ENCODE measurements at regions not wholly inside any gene's neighbourhood (a gene's known extent, or its start where the extent isn't known, plus 50 kb on each side); places are given as distances from the start of the nearest gene placed in this dataset.

GRCh38 chr2:118246079-118246478, 157.8 kb downstream of the INSIG2 start:
- TF ChIP-seq ESRRA (CRISPR knock-in tag; IDR thresholded peaks at IDR 0.05; ENCODE audit: borderline replicate concordance) (no peak), KAT7 (CRISPR knock-in tag; IDR thresholded peaks at IDR 0.05; ENCODE audit: borderline replicate concordance) (no peak), ATF1 (CRISPR knock-in tag; IDR thresholded peaks at IDR 0.05) (no peak), IRF1 (CRISPR knock-in tag; IDR thresholded peaks at IDR 0.05) (no peak), ZSCAN18 (CRISPR knock-in tag; IDR thresholded peaks at IDR 0.05) (no peak), ETV6 (CRISPR knock-in tag; IDR thresholded peaks at IDR 0.05) (no peak), GABPB1 (CRISPR knock-in tag; IDR thresholded peaks at IDR 0.05) (no peak), MLX (CRISPR knock-in tag; IDR thresholded peaks at IDR 0.05) (no peak), ZNF423 (CRISPR knock-in tag; IDR thresholded peaks at IDR 0.05) (no peak), ZNF219 (CRISPR knock-in tag; IDR thresholded peaks at IDR 0.05; ENCODE audit: borderline replicate concordance) (no peak), NFATC4 (CRISPR knock-in tag; IDR thresholded peaks at IDR 0.05) (no peak), ZNF138 (CRISPR knock-in tag; conservative IDR thresholded peaks at IDR 0.05) (no peak)
- H3K27me3 Mint-ChIP-seq (ENCODE audit: low read depth): peaks cover 3% of the 10 kb centered on the region; the same call in 1 of the 2 replicates
- H3K4me3 Mint-ChIP-seq: no peak overlapping the region
- no peak for DNase-seq (ENCODE audit: low spot score)
- peaks cover 7% of the 10 kb centered on the region for H3K4me1 Mint-ChIP-seq
- no peak overlapping the region for H3K27ac Mint-ChIP-seq
- ChIA-PET CTCF (no interaction called here), POLR2A (no interaction called here)
- no peaks in the 10 kb centered on the region for H3K9me3 Mint-ChIP-seq
- no peaks in the 10 kb centered on the region for H3K36me3 Mint-ChIP-seq
- ATAC-seq: no peak

DNA sequence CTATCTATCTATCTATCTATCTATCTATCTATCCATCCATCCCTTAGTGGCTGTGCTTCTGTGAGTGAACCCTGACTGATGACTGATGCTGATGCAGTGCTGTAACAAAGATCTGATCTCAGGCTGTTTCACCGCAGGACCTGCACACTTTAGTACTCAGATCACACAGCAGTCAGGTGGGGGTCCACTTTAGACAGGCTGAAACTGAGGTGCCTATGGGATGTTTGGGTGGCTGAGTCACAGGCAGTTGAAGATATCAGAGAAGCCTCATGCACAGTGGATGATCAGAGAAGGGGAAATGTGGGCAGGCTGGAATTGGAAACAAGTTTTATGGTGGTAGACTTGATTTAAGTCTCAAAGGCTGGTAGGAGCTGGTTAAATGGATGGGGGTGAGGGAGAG, 156.4 kb downstream of the INSIG2 start:
- peaks cover 7% of the 10 kb centered on the region for H3K4me1 Mint-ChIP-seq
- H3K9me3 Mint-ChIP-seq: peaks cover 4% of the 10 kb centered on the region
- ATAC-seq: no peak
- ChIA-PET CTCF (no interaction called here), POLR2A (no interaction called here)
- no peak overlapping the region for H3K27ac Mint-ChIP-seq
- H3K27me3 Mint-ChIP-seq (ENCODE audit: low read depth): no peaks in the 10 kb centered on the region
- no peak overlapping the region for H3K4me3 Mint-ChIP-seq
- H3K36me3 Mint-ChIP-seq: no peaks in the 10 kb centered on the region
- TF ChIP-seq ZNF219 (CRISPR knock-in tag; IDR thresholded peaks at IDR 0.05; ENCODE audit: borderline replicate concordance): no peak
- TF ChIP-seq, protein P1, sequence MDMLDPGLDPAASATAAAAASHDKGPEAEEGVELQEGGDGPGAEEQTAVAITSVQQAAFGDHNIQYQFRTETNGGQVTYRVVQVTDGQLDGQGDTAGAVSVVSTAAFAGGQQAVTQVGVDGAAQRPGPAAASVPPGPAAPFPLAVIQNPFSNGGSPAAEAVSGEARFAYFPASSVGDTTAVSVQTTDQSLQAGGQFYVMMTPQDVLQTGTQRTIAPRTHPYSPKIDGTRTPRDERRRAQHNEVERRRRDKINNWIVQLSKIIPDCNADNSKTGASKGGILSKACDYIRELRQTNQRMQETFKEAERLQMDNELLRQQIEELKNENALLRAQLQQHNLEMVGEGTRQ (CRISPR knock-in tag; IDR thresholded peaks at IDR 0.05): no peak
- TF ChIP-seq FOXJ3 (CRISPR knock-in tag; IDR thresholded peaks at IDR 0.05; ENCODE audit: borderline replicate concordance): no peak
- no peak for TF ChIP-seq SOX15 (CRISPR knock-in tag; IDR thresholded peaks at IDR 0.05)
- no peak for TF ChIP-seq IRF1 (CRISPR knock-in tag; IDR thresholded peaks at IDR 0.05)
- TF ChIP-seq, protein P2, sequence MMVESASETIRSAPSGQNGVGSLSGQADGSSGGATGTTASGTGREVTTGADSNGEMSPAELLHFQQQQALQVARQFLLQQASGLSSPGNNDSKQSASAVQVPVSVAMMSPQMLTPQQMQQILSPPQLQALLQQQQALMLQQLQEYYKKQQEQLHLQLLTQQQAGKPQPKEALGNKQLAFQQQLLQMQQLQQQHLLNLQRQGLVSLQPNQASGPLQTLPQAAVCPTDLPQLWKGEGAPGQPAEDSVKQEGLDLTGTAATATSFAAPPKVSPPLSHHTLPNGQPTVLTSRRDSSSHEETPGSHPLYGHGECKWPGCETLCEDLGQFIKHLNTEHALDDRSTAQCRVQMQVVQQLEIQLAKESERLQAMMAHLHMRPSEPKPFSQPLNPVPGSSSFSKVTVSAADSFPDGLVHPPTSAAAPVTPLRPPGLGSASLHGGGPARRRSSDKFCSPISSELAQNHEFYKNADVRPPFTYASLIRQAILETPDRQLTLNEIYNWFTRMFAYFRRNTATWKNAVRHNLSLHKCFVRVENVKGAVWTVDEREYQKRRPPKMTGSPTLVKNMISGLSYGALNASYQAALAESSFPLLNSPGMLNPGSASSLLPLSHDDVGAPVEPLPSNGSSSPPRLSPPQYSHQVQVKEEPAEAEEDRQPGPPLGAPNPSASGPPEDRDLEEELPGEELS (CRISPR knock-in tag; IDR thresholded peaks at IDR 0.05): no peak
- TF ChIP-seq, protein P3, sequence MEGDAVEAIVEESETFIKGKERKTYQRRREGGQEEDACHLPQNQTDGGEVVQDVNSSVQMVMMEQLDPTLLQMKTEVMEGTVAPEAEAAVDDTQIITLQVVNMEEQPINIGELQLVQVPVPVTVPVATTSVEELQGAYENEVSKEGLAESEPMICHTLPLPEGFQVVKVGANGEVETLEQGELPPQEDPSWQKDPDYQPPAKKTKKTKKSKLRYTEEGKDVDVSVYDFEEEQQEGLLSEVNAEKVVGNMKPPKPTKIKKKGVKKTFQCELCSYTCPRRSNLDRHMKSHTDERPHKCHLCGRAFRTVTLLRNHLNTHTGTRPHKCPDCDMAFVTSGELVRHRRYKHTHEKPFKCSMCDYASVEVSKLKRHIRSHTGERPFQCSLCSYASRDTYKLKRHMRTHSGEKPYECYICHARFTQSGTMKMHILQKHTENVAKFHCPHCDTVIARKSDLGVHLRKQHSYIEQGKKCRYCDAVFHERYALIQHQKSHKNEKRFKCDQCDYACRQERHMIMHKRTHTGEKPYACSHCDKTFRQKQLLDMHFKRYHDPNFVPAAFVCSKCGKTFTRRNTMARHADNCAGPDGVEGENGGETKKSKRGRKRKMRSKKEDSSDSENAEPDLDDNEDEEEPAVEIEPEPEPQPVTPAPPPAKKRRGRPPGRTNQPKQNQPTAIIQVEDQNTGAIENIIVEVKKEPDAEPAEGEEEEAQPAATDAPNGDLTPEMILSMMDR (IDR thresholded peaks at IDR 0.05): no peak
- no peak for TF ChIP-seq PRDM15 (CRISPR knock-in tag; IDR thresholded peaks at IDR 0.05)
- TF ChIP-seq NR3C1 (CRISPR knock-in tag; conservative IDR thresholded peaks at IDR 0.05; ENCODE audit: low read depth): no peak
- TF ChIP-seq, protein P4, sequence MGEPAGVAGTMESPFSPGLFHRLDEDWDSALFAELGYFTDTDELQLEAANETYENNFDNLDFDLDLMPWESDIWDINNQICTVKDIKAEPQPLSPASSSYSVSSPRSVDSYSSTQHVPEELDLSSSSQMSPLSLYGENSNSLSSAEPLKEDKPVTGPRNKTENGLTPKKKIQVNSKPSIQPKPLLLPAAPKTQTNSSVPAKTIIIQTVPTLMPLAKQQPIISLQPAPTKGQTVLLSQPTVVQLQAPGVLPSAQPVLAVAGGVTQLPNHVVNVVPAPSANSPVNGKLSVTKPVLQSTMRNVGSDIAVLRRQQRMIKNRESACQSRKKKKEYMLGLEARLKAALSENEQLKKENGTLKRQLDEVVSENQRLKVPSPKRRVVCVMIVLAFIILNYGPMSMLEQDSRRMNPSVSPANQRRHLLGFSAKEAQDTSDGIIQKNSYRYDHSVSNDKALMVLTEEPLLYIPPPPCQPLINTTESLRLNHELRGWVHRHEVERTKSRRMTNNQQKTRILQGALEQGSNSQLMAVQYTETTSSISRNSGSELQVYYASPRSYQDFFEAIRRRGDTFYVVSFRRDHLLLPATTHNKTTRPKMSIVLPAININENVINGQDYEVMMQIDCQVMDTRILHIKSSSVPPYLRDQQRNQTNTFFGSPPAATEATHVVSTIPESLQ (CRISPR knock-in tag; IDR thresholded peaks at IDR 0.05): no peak
- DNase-seq (ENCODE audit: low spot score): no peak

Data from WTC11 (cell line).